Testis (tissue), 2 donors: ENCODE measurements at regions not wholly inside any gene's neighbourhood (a gene's known extent, or its start where the extent isn't known, plus 50 kb on each side); places are given as distances from the start of the nearest gene placed in this dataset.

ENCODE experiments used
- CTCF ChIP-seq, 3 experiments: fragments of 450-650 bp in 2 of 3; fragments of 200-600 bp in 1 of 3; sonication (generic) in 1 of 3; IDR thresholded peaks; one replicate each; pipeline ENCODE4 v1.5.1; 2016 to 2019; ENCODE audit warnings: antibody characterized with exemption in 3 of 3, mild to moderate bottlenecking in 2 of 3, moderate library complexity in 1 of 3
- POLR2A ChIP-seq: fragments of 450-650 bp; IDR thresholded peaks from one replicate; pipeline ENCODE4 v1.6.1; 2017; ENCODE audit warnings: antibody characterized with exemption, mild to moderate bottlenecking, moderate library complexity

DNA sequence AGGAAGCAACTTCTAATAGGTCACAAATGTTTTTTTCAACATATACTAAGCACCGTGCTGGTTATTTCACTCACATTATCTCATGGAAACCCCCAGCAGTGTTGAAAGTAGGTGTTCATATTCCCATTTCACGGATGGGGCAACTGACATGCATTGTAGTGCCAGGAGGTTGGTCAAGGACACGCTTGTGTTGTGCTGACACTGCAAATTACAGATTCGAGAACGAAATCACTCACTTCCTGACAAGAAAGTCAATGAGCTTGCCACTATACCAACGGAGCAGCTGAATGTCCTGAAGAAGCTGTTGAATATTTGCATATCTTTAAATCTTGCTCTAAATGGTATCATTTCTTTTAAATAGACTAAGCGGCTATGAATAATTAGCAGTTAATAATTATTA lies 378.0 kb upstream of the C16orf82 start:
- TF ChIP-seq CTCF (IDR thresholded peaks at IDR 0.05) = no peak
- TF ChIP-seq POLR2A = no peak
